ENCODE measurements at regions not wholly inside any gene's neighbourhood (a gene's known extent, or its start where the extent isn't known, plus 50 kb on each side); places are given as distances from the start of the nearest gene placed in this dataset.

DNA sequence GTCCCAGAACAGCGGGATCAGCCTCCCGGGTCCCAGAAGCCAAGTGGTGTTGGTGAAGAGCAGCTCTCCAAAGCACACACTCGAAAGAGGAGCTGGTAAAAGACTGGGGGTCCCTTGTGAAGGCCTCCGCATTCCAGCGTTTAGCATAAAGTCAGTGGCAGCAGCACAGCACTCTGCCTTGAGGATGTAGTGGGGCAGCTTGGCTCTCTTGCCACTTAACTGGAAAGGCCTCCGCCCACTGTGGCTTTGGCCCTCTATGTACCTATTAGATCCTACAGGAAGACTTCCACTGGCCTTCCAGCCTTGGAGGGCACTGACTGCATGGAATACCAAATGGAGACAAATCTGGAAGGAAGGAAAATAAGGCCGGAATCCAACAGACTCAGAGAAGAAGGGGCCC is 1455.3 kb downstream of the BRD1 start:
- TF ChIP-seq CTCF (IDR thresholded peaks at IDR 0.05) = no peak
- TF ChIP-seq, protein P1, sequence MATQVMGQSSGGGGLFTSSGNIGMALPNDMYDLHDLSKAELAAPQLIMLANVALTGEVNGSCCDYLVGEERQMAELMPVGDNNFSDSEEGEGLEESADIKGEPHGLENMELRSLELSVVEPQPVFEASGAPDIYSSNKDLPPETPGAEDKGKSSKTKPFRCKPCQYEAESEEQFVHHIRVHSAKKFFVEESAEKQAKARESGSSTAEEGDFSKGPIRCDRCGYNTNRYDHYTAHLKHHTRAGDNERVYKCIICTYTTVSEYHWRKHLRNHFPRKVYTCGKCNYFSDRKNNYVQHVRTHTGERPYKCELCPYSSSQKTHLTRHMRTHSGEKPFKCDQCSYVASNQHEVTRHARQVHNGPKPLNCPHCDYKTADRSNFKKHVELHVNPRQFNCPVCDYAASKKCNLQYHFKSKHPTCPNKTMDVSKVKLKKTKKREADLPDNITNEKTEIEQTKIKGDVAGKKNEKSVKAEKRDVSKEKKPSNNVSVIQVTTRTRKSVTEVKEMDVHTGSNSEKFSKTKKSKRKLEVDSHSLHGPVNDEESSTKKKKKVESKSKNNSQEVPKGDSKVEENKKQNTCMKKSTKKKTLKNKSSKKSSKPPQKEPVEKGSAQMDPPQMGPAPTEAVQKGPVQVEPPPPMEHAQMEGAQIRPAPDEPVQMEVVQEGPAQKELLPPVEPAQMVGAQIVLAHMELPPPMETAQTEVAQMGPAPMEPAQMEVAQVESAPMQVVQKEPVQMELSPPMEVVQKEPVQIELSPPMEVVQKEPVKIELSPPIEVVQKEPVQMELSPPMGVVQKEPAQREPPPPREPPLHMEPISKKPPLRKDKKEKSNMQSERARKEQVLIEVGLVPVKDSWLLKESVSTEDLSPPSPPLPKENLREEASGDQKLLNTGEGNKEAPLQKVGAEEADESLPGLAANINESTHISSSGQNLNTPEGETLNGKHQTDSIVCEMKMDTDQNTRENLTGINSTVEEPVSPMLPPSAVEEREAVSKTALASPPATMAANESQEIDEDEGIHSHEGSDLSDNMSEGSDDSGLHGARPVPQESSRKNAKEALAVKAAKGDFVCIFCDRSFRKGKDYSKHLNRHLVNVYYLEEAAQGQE (IDR thresholded peaks at IDR 0.05; ENCODE audit: insufficient read depth in 1 of 2, low read depth in 2 of 2, low read length in 1 of 2) = no peak
- no peak for TF ChIP-seq POLR2AphosphoS5 (IDR thresholded peaks at IDR 0.05; ENCODE audit: low read depth, low read length)
- no peak for TF ChIP-seq SIN3A (IDR thresholded peaks at IDR 0.05; ENCODE audit: borderline replicate concordance, insufficient read depth, low read depth, low read length)
- TF ChIP-seq TCF7L2 (IDR thresholded peaks at IDR 0.05; ENCODE audit: low read depth, low read length) = no peak

All from Panc1 (cell line).